K562 (cell line): ENCODE measurements at regions not wholly inside any gene's neighbourhood (a gene's known extent, or its start where the extent isn't known, plus 50 kb on each side); places are given as distances from the start of the nearest gene placed in this dataset.

Experiments used
- ATAC-seq: fragments of 200-7000 bp; cut with Tn5 transposase; 3 replicates; pipeline ENCODE4 v1.9.1; 2020; ENCODE audit warnings: moderate library complexity
- BruUV-seq: library from RNA; stranded (reverse); fragments of 400-500 nt; replicated peaks from 2 replicates; lab custom pipeline; 2021; lab: Mats Ljungman, UMichigan
- CTCF ChIA-PET: fragments of 300-600 bp; formaldehyde crosslinking; extraction: SDS; loops from one replicate; lab custom pipeline; 2021; ENCODE audit warnings: low intra/inter-chr PET ratio; lab: Yijun Ruan, JAX
- POLR2A ChIA-PET: fragments of 300-600, 350-650 bp; sonication (Branson Sonifier 250); formaldehyde crosslinking; extraction: SDS; loops from one replicate; lab custom pipeline; 2021; ENCODE audit warnings: antibody characterized with exemption, inconsistent platforms; lab: Yijun Ruan, JAX
- DNase-seq, 4 experiments: peaks; one replicate each; pipeline versions ENCODE4 v3.0.0 to v3.0.0-alpha.2; 2011 to 2018; ENCODE audit warnings: low spot score in 3 of 4, mixed read lengths in 3 of 4; ENCODE audit errors: extremely low read depth in 1 of 4
- FAIRE-seq: peaks from 2 replicates; lab custom pipeline; 2011; peaks lifted over from hg19 to GRCh38; lab: Jason Lieb, UNC
- H2AFZ ChIP-seq: 2 replicates; pipeline ENCODE4 v1.6.0; 2011; ENCODE audit warnings: low read depth, low read length, control low read depth, inconsistent platforms
- H3K27ac ChIP-seq: fragments of 200-600 bp; 3 replicates; pipeline ENCODE4 v1.8.0; 2011; ENCODE audit warnings: low read depth, mild to moderate bottlenecking, control low read depth, inconsistent platforms, low read length, moderate library complexity, mixed read lengths; ENCODE audit errors: extremely low read depth
- H3K27me3 ChIP-seq, 2 experiments: fragments of 300-600 bp in 1 of 2; 2 replicates in 1 of 2; 3 replicates in 1 of 2; pipeline versions ENCODE4 v1.6.0 to v1.8.0; 2011; ENCODE audit warnings: inconsistent platforms in 2 of 2, low read length in 2 of 2, mild to moderate bottlenecking in 1 of 2, mixed read lengths in 1 of 2, moderate library complexity in 1 of 2; ENCODE audit not compliant: control insufficient read depth in 2 of 2, insufficient read depth in 2 of 2
- H3K36me3 ChIP-seq: fragments of 300-600 bp; 3 replicates; pipeline ENCODE4 v1.8.0; 2011; ENCODE audit warnings: mild to moderate bottlenecking, low read length, inconsistent platforms; ENCODE audit not compliant: control insufficient read depth, insufficient read depth
- H3K4me1 ChIP-seq, 2 experiments: fragments of 200-600 bp in 1 of 2; replicated peaks in 1 of 2; 2 replicates in 1 of 2; 3 replicates in 1 of 2; pipeline versions ENCODE4 v1.5.1 to v1.8.0; 2011; ENCODE audit warnings: inconsistent platforms in 2 of 2, low read length in 2 of 2, mild to moderate bottlenecking in 1 of 2, mixed read lengths in 1 of 2, moderate library complexity in 1 of 2; ENCODE audit not compliant: control insufficient read depth in 2 of 2, insufficient read depth in 2 of 2
- H3K4me2 ChIP-seq: 2 replicates; pipeline ENCODE4 v1.6.1; 2011; ENCODE audit warnings: low read length, control low read depth, inconsistent platforms, mixed read lengths; ENCODE audit not compliant: insufficient read depth
- H3K4me3 ChIP-seq: fragments of 200-600 bp; sonication (generic), shearing (Covaris generic); 2 replicates; pipeline ENCODE4 v1.5.1; 2016; ENCODE audit warnings: control low read depth, inconsistent platforms
- H3K79me2 ChIP-seq: fragments of 200-600 bp; 3 replicates; pipeline ENCODE4 v1.8.0; 2011; ENCODE audit warnings: low read length, inconsistent platforms; ENCODE audit not compliant: control insufficient read depth, insufficient read depth
- H3K9ac ChIP-seq, 2 experiments: 2 replicates each; pipeline versions ENCODE4 v1.6.0 to v1.6.1; 2011; ENCODE audit warnings: low read depth in 2 of 2, low read length in 2 of 2, control low read depth in 1 of 2, inconsistent platforms in 1 of 2, mild to moderate bottlenecking in 1 of 2, mixed read lengths in 1 of 2; ENCODE audit not compliant: insufficient read depth in 1 of 2
- H3K9me1 ChIP-seq: one replicate; pipeline ENCODE4 v1.6.0; 2011; ENCODE audit warnings: inconsistent platforms, mild to moderate bottlenecking, low read length, moderate library complexity; ENCODE audit not compliant: control insufficient read depth, insufficient read depth
- H3K9me3 ChIP-seq: replicated peaks from 2 replicates; pipeline ENCODE4 v1.5.1; 2011; ENCODE audit warnings: low read depth, low read length, inconsistent platforms; ENCODE audit not compliant: control insufficient read depth, insufficient read depth
- H4K20me1 ChIP-seq: replicated peaks from 2 replicates; pipeline ENCODE4 v1.6.1; 2011; ENCODE audit warnings: low read length, inconsistent platforms, mixed read lengths; ENCODE audit not compliant: control insufficient read depth, insufficient read depth
- BRD9 ChIP-seq: fragments of 450-650 bp; IDR thresholded peaks from 2 replicates; pipeline ENCODE4 v1.6.1; 2018; ENCODE audit warnings: low read depth; ENCODE audit not compliant: partially characterized antibody
- DIDO1 ChIP-seq: fragments of 450-650 bp; IDR thresholded peaks from 2 replicates; pipeline ENCODE4 v1.6.1; 2016; ENCODE audit warnings: low read depth, missing biosample characterization, missing genetic modification characterization
- GABPB2 ChIP-seq: fragments of 250-450 bp; sonication (Bioruptor Pico); conservative IDR thresholded peaks from 2 replicates; pipeline ENCODE4 v1.5.1; 2021; ENCODE audit warnings: mild to moderate bottlenecking
- GATA2 ChIP-seq: sonication (generic); formaldehyde crosslinking; IDR thresholded peaks from 2 replicates; pipeline ENCODE4 v1.4.0; 2020; ENCODE audit warnings: mild to moderate bottlenecking, missing genetic modification reagents
- ILK ChIP-seq: fragments of 450-650 bp; IDR thresholded peaks from 2 replicates; pipeline ENCODE4 v1.6.1; 2016; ENCODE audit warnings: missing genetic modification characterization, low read depth, mild to moderate bottlenecking, missing compliant biosample characterization, moderate library complexity, borderline replicate concordance
- KAT2B ChIP-seq: IDR thresholded peaks from one replicate; pipeline ENCODE4 v1.6.1; 2012; ENCODE audit warnings: low read depth, mild to moderate bottlenecking, control low read depth, inconsistent platforms, low read length, moderate library complexity
- KLF10 ChIP-seq: fragments of 250-450 bp; sonication (Bioruptor Pico); IDR thresholded peaks from 2 replicates; pipeline ENCODE4 v1.6.1; 2021; ENCODE audit warnings: matching md5 sums
- MTA2 ChIP-seq: fragments of 450-650 bp; IDR thresholded peaks from 2 replicates; pipeline ENCODE4 v1.6.1; 2016; ENCODE audit warnings: low read depth
- NR2C2 ChIP-seq, 2 experiments: fragments of 200-800 bp in 1 of 2; sonication (Bioruptor generic) in 1 of 2; sonication (generic) in 1 of 2; formaldehyde crosslinking in 1 of 2; IDR thresholded peaks; 2 replicates each; pipeline versions ENCODE4 v1.6.1 to v1.8.0; 2016 to 2022; ENCODE audit warnings: mild to moderate bottlenecking in 1 of 2, missing compliant biosample characterization in 1 of 2, missing genetic modification characterization in 1 of 2, missing genetic modification reagents in 1 of 2
- POLR2B ChIP-seq: fragments of 450-650 bp; IDR thresholded peaks from 2 replicates; pipeline ENCODE4 v1.6.1; 2018; ENCODE audit warnings: low read depth; ENCODE audit not compliant: partially characterized antibody
- SAFB ChIP-seq: fragments of 200-400 bp; formaldehyde crosslinking; IDR thresholded peaks from 2 replicates; pipeline ENCODE4 v1.6.1; 2017; ENCODE audit warnings: low read depth, low read length, borderline replicate concordance
- STAT5B ChIP-seq: fragments of 250-450 bp; sonication (Bioruptor Pico); IDR thresholded peaks from 2 replicates; pipeline ENCODE4 v1.8.0; 2021; ENCODE audit warnings: mild to moderate bottlenecking, inconsistent platforms
- WHSC1 ChIP-seq: IDR thresholded peaks from one replicate; pipeline ENCODE4 v1.6.1; 2012; ENCODE audit warnings: low read length, control low read depth, inconsistent platforms
- ZNF165 ChIP-seq: fragments of 250-450 bp; sonication (Bioruptor Pico); IDR thresholded peaks from 2 replicates; pipeline ENCODE4 v1.4.0; 2020; ENCODE audit warnings: borderline replicate concordance
- ZNF274 ChIP-seq: IDR thresholded peaks from 2 replicates; pipeline ENCODE4 v1.6.1; 2011; ENCODE audit warnings: low read depth, mild to moderate bottlenecking, low read length, moderate library complexity, borderline replicate concordance
- ZNF584 ChIP-seq: fragments of 200-800 bp; sonication (Bioruptor generic); IDR thresholded peaks from 2 replicates; pipeline ENCODE4 v1.6.1; 2016; ENCODE audit warnings: low read depth, mild to moderate bottlenecking, missing genetic modification characterization, missing compliant biosample characterization
- ZNF699 ChIP-seq: fragments of 250-450 bp; sonication (Bioruptor Pico); IDR thresholded peaks from 2 replicates; pipeline ENCODE4 v1.8.0; 2021; ENCODE audit warnings: mild to moderate bottlenecking, moderate library complexity; ENCODE audit not compliant: insufficient replicate concordance
- ZNF717 ChIP-seq: fragments of 250-450 bp; sonication (Bioruptor Pico); IDR thresholded peaks from 2 replicates; pipeline ENCODE4 v1.5.0; 2021
- WGBS: fragments of 100-300 bp; shearing (Covaris generic); methylation state at CpG from one replicate; pipeline ENCODE4 v1.1.6; 2016; ENCODE audit warnings: low coverage, mixed read lengths; ENCODE audit not compliant: insufficient coverage; ENCODE audit errors: missing lambda C conversion rate; 5-methylcytosine and 5-hydroxymethylcytosine counted together
- in situ Hi-C: fragments of 300-500 bp; cut with MboI; formaldehyde crosslinking; loops from 4 replicates; pipeline ENCODE4 v1.15.0; 2018; ENCODE audit warnings: inconsistent platforms, mixed read lengths
- intact Hi-C: fragments of 100-400 bp; cut with micrococcal nuclease; formaldehyde crosslinking; loops from 2 replicates; pipeline ENCODE4 v1.14.2; 2022
- TF ChIP-seq, protein P1 (sequence below): IDR thresholded peaks from 3 replicates; pipeline ENCODE4 v1.6.1; 2011; ENCODE audit warnings: borderline replicate concordance, mild to moderate bottlenecking, moderate library complexity; ENCODE audit not compliant: insufficient read length; ENCODE audit errors: extremely low read depth
- TF ChIP-seq, protein P2 (sequence below): sonication (generic); formaldehyde crosslinking; IDR thresholded peaks from 2 replicates; pipeline ENCODE4 v1.8.0; 2023; ENCODE audit warnings: mild to moderate bottlenecking, missing genetic modification reagents

DNA sequence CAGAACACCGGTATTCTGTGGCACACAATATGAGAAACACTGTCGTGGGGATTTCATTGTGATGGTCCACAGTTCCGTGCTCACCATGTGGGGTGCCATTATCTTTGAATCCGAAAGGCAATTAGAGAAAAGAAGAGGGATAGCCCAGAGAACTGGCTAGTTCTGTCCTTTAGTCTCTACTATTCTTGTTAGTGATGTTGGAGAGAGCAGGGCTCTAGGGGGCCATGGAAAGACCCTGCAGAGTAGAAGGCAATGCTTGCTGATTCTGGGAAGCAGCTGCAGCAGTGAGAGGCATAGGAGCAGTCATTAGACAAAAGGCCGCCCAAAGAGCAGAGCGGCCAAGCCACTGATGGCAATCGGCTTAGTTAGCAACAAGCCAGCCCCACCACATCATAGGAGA, 146.3 kb downstream of the TSEN15 start (continued):
- TF ChIP-seq, protein P1, sequence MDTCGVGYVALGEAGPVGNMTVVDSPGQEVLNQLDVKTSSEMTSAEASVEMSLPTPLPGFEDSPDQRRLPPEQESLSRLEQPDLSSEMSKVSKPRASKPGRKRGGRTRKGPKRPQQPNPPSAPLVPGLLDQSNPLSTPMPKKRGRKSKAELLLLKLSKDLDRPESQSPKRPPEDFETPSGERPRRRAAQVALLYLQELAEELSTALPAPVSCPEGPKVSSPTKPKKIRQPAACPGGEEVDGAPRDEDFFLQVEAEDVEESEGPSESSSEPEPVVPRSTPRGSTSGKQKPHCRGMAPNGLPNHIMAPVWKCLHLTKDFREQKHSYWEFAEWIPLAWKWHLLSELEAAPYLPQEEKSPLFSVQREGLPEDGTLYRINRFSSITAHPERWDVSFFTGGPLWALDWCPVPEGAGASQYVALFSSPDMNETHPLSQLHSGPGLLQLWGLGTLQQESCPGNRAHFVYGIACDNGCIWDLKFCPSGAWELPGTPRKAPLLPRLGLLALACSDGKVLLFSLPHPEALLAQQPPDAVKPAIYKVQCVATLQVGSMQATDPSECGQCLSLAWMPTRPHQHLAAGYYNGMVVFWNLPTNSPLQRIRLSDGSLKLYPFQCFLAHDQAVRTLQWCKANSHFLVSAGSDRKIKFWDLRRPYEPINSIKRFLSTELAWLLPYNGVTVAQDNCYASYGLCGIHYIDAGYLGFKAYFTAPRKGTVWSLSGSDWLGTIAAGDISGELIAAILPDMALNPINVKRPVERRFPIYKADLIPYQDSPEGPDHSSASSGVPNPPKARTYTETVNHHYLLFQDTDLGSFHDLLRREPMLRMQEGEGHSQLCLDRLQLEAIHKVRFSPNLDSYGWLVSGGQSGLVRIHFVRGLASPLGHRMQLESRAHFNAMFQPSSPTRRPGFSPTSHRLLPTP, result no peak
- no peak for TF ChIP-seq ZNF274
- TF ChIP-seq NR2C2 (CRISPR knock-in tag; IDR thresholded peaks at IDR 0.05), result no peak
- TF ChIP-seq NR2C2 (tag; IDR thresholded peaks at IDR 0.05), result no peak
- TF ChIP-seq ZNF717 (CRISPR knock-in tag), result no peak
- TF ChIP-seq ZNF699 (CRISPR knock-in tag), result no peak
- no peak for TF ChIP-seq MTA2
- no peak for TF ChIP-seq STAT5B (CRISPR knock-in tag)
- no peak for TF ChIP-seq KAT2B

DNA sequence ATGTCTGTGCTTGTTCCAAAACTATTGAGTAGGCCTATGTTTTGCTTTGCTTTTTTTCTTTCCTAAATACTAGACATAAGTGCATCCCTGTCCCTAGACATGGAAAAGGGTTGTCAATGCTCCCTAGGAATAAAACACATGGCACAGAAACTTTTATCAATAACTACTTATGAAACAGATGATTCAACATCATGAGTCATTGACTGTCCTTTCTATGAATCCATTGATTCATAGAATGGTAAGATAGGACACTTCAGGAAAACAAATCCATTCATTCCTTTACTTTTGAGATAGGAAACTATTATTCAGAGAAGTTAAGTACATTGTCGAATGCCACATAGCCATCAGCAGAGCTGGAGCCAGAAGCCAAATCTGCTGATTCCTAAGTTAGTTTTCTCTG, 147.5 kb downstream of the TSEN15 start:
- intact Hi-C loops, result no loop called here
- ATAC-seq (no peak), DNase-seq (no peak), FAIRE-seq (no peak)
- no TSS peak for BruUV-seq
- WGBS, result 0% methylated on average over 1 of the region's 1 CpG
- Histone ChIP-seq H3K4me2 (no peak overlapping the region), H3K27ac (no peak overlapping the region), H3K27me3 (0 out of 5 replicates have a peak, but pooled peaks cover 0 to 4% of the 10 kb centered on the region in 2 experiments), H3K36me3 (no peaks in the 10 kb centered on the region), H3K4me3 (no peak overlapping the region), H4K20me1 (no peaks in the 10 kb centered on the region), H3K9me3 (no peaks in the 10 kb centered on the region), H3K4me1 (no peaks in the 10 kb centered on the region), H3K79me2 (no peaks in the 10 kb centered on the region), H3K9me1 (no peaks in the 10 kb centered on the region), H3K9ac (no peak overlapping the region), H2AFZ (no peak overlapping the region)
- POLR2A ChIA-PET, result interaction anchor here (0.8 kb wide), 1 partner anchor 8 kb away, joined by 4 read pairs; no protein-coding TSS in a partner anchor
- in situ Hi-C loops, result no loop called here
- CTCF ChIA-PET, result no interaction called here
- no peak for TF ChIP-seq BRD9
- no peak for TF ChIP-seq SAFB
- TF ChIP-seq GABPB2 (CRISPR knock-in tag), result no peak
- no peak for TF ChIP-seq ZNF584 (CRISPR knock-in tag)
- no peak for TF ChIP-seq POLR2B
- no peak for TF ChIP-seq ILK (tag)
- TF ChIP-seq WHSC1, result no peak
- TF ChIP-seq, protein P2, sequence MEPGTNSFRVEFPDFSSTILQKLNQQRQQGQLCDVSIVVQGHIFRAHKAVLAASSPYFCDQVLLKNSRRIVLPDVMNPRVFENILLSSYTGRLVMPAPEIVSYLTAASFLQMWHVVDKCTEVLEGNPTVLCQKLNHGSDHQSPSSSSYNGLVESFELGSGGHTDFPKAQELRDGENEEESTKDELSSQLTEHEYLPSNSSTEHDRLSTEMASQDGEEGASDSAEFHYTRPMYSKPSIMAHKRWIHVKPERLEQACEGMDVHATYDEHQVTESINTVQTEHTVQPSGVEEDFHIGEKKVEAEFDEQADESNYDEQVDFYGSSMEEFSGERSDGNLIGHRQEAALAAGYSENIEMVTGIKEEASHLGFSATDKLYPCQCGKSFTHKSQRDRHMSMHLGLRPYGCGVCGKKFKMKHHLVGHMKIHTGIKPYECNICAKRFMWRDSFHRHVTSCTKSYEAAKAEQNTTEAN (CRISPR knock-in tag), result no peak
- TF ChIP-seq GATA2, result no peak
- TF ChIP-seq DIDO1 (tag), result no peak
- TF ChIP-seq KLF10 (CRISPR knock-in tag), result no peak
- no peak for TF ChIP-seq ZNF165 (CRISPR knock-in tag)
